ENCODE measurements at regions not wholly inside any gene's neighbourhood (a gene's known extent, or its start where the extent isn't known, plus 50 kb on each side); places are given as distances from the start of the nearest gene placed in this dataset.

DNA sequence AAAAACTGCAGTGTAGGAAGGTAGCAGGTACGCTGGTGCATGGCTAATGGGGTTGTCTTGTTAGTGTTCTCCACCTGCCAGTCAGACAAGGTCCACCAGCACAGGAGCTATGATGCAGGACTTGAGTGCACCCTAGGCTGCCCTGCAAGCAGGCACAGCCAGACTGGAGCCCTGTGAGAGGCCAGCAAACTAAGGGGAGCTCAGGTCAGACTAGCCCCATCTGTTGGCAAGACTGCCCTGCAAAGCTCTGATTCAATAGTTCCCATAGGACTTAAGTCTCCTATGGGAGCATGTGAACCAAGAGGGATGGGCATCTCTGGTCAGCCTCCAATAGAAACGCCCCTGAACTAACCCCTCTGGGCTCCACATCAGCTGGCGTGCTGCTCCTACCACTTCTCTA lies 1307.3 kb downstream of the C4orf33 start:
- H3K9me3 ChIP-seq (ENCODE audit: control insufficient read depth in 4 of 4, insufficient read depth in 3 of 4, low read length in 3 of 4), result no peaks in the 10 kb centered on the region
- ATAC-seq (ENCODE audit: insufficient read depth, low FRiP score) (no peak), DNase-seq (no peak)
- H3K27me3 ChIP-seq (ENCODE audit: control insufficient read depth in 3 of 3, insufficient read depth in 3 of 3, low read length in 2 of 3), result no peaks in the 10 kb centered on the region
- TF ChIP-seq, protein P1, sequence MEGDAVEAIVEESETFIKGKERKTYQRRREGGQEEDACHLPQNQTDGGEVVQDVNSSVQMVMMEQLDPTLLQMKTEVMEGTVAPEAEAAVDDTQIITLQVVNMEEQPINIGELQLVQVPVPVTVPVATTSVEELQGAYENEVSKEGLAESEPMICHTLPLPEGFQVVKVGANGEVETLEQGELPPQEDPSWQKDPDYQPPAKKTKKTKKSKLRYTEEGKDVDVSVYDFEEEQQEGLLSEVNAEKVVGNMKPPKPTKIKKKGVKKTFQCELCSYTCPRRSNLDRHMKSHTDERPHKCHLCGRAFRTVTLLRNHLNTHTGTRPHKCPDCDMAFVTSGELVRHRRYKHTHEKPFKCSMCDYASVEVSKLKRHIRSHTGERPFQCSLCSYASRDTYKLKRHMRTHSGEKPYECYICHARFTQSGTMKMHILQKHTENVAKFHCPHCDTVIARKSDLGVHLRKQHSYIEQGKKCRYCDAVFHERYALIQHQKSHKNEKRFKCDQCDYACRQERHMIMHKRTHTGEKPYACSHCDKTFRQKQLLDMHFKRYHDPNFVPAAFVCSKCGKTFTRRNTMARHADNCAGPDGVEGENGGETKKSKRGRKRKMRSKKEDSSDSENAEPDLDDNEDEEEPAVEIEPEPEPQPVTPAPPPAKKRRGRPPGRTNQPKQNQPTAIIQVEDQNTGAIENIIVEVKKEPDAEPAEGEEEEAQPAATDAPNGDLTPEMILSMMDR (IDR thresholded peaks at IDR 0.05; ENCODE audit: control extremely low read depth, extremely low read depth), result no peak
- no peak overlapping the region for H3K4me3 ChIP-seq
- no peak overlapping the region for H3K27ac ChIP-seq (ENCODE audit: low read depth in 1 of 2, low read length in 1 of 2)
- no peaks in the 10 kb centered on the region for H3K4me1 ChIP-seq (ENCODE audit: control insufficient read depth in 5 of 5, insufficient read depth in 5 of 5, low read length in 5 of 5)
- no peak overlapping the region for H3K9ac ChIP-seq (ENCODE audit: insufficient read depth in 1 of 2, low read length in 2 of 2)
- H3K36me3 ChIP-seq (ENCODE audit: control insufficient read depth in 4 of 4, insufficient read depth in 4 of 4, low read length in 4 of 4), result no peaks in the 10 kb centered on the region
- WGBS, 2 donors, result 72 to 83% methylated on average over 3 of the region's 3 CpGs

DNA sequence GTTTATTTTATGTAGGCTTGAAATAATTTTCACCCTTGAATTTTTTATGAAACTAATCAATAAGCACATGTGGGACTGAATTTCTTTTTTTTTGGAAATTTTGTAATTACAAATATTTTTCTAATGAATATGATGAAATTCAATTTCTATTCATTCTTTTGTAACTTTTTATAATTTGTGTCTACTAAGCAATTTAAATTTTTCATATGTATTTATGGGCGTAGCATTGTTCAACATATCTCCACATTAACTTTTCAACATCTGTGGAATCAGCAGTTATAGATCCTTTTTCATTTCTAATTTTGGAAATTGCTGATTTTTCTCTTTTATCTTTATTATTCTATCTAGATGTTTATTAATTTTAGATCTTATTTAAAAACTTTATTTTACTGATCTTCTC lies 1320.3 kb downstream of the C4orf33 start:
- Histone ChIP-seq H3K9me3 (ENCODE audit: control insufficient read depth in 4 of 4, insufficient read depth in 3 of 4, low read length in 3 of 4) (no peaks in the 10 kb centered on the region), H3K4me1 (ENCODE audit: control insufficient read depth in 5 of 5, insufficient read depth in 5 of 5, low read length in 5 of 5) (peaks cover 0 to 9% (median 0%) of the 10 kb centered on the region in 5 donors), H3K36me3 (ENCODE audit: control insufficient read depth in 4 of 4, insufficient read depth in 4 of 4, low read length in 4 of 4) (no peaks in the 10 kb centered on the region), H3K27ac (ENCODE audit: low read depth in 1 of 2, low read length in 1 of 2) (no peak overlapping the region), H3K27me3 (ENCODE audit: control insufficient read depth in 3 of 3, insufficient read depth in 3 of 3, low read length in 2 of 3) (no peaks in the 10 kb centered on the region), H3K9ac (ENCODE audit: insufficient read depth in 1 of 2, low read length in 2 of 2) (no peak overlapping the region), H3K4me3 (no peak overlapping the region)
- TF ChIP-seq, protein P1 (IDR thresholded peaks at IDR 0.05; ENCODE audit: control extremely low read depth, extremely low read depth), result no peak
- WGBS, 2 donors, result 86 to 98% methylated on average over 1 of the region's 1 CpG
- no peak for DNase-seq
- ATAC-seq (ENCODE audit: insufficient read depth, low FRiP score), result no peak

DNA sequence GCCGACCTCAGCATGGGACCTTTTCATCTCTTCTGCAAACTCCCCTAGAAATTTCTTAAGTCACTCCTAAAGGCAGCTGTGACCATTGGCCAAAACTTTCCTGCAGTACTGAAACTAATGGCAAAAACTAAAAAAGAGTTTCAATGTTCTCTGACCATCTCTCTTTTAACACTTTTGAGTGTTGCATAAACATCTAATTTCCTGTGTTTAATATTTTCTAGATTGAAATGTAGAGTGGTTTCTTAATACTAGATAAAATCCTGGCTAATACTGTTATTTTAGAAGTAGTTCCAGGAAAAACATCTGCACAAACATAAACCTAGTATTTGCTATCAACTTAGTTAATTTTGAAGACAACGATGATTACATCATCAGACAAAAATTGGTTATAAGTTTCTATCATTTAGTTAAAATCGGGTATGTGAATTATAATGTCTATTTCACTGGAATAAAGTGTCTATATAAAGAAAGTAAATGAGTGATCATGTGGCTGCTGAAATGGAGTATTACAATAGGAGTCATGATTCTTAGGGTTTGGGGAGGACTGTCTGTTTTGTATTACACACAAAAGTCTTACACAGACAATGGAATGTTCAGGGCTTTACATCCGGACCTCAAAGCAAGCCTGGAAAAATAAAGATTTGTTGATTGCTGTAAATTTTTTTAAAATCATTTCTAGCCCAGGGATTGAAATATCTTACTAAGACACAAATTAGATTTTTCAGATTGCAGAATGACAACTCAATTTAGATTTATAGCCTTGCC lies 1323.4 kb downstream of the C4orf33 start:
- peaks cover 0 to 9% (median 0%) of the 10 kb centered on the region in 5 donors for H3K4me1 ChIP-seq (ENCODE audit: control insufficient read depth in 5 of 5, insufficient read depth in 5 of 5, low read length in 5 of 5)
- 53 to 69% methylated on average over 4 of the region's 4 CpGs for WGBS, 2 donors

More for the DNA sequence above, 1323.4 kb downstream of the C4orf33 start:
- no peaks in the 10 kb centered on the region for H3K27me3 ChIP-seq (ENCODE audit: control insufficient read depth in 3 of 3, insufficient read depth in 3 of 3, low read length in 2 of 3)
- H3K4me3 ChIP-seq, result no peak overlapping the region
- ATAC-seq (ENCODE audit: insufficient read depth, low FRiP score) (no peak), DNase-seq (peak in 2 of 3 donors; percentile 77 to 81)
- H3K9me3 ChIP-seq (ENCODE audit: control insufficient read depth in 4 of 4, insufficient read depth in 3 of 4, low read length in 3 of 4), result no peaks in the 10 kb centered on the region
- TF ChIP-seq, protein P1 (IDR thresholded peaks at IDR 0.05; ENCODE audit: control extremely low read depth, extremely low read depth), result no peak
- H3K27ac ChIP-seq (ENCODE audit: low read depth in 1 of 2, low read length in 1 of 2), result no peak overlapping the region
- no peaks in the 10 kb centered on the region for H3K36me3 ChIP-seq (ENCODE audit: control insufficient read depth in 4 of 4, insufficient read depth in 4 of 4, low read length in 4 of 4)
- no peak overlapping the region for H3K9ac ChIP-seq (ENCODE audit: insufficient read depth in 1 of 2, low read length in 2 of 2)

All from lung (tissue), 11 donors.